ENCODE measurements at regions not wholly inside any gene's neighbourhood (a gene's known extent, or its start where the extent isn't known, plus 50 kb on each side); places are given as distances from the start of the nearest gene placed in this dataset.

- no peak for TF ChIP-seq GATA2 (IDR thresholded peaks at IDR 0.05; ENCODE audit: low read depth, low read length)
- TF ChIP-seq GATA3 (IDR thresholded peaks at IDR 0.05; ENCODE audit: low read depth, low read length): no peak
Measured at GRCh38 chr5:51138164-51138563, 245.1 kb upstream of the ISL1 start.

Measured in SH-SY5Y (cell line).